ENCODE measurements at regions not wholly inside any gene's neighbourhood (a gene's known extent, or its start where the extent isn't known, plus 50 kb on each side); places are given as distances from the start of the nearest gene placed in this dataset.

GRCh38 chr4:10179957-10180602, 63.5 kb upstream of the WDR1 start:
- Histone ChIP-seq H3K27me3 (ENCODE audit: control insufficient read depth, insufficient read depth, low read length) (no peaks in the 10 kb centered on the region), H3K4me3 (ENCODE audit: low read depth, low read length) (no peak overlapping the region), H3K36me3 (ENCODE audit: control insufficient read depth, insufficient read depth, low read length) (no peaks in the 10 kb centered on the region)
- TF ChIP-seq CTCF (IDR thresholded peaks at IDR 0.05; ENCODE audit: insufficient read depth, low read depth, low read length): no peak
- CTCF ChIA-PET: no interaction called here
- peak; percentile 54 for DNase-seq (ENCODE audit: low read depth)
- POLR2A ChIA-PET: no interaction called here

- ChIA-PET CTCF (interaction anchor here (0.8 kb wide), 1 partner anchor 74 kb away, joined by 3 read pairs; no protein-coding TSS in a partner anchor), POLR2A (no interaction called here)
- Histone ChIP-seq H3K27me3 (ENCODE audit: control insufficient read depth, insufficient read depth, low read length) (no peaks in the 10 kb centered on the region), H3K4me3 (ENCODE audit: low read depth, low read length) (no peak overlapping the region), H3K36me3 (ENCODE audit: control insufficient read depth, insufficient read depth, low read length) (no peaks in the 10 kb centered on the region)
- DNase-seq (ENCODE audit: low read depth): no peak
- no peak for TF ChIP-seq CTCF (IDR thresholded peaks at IDR 0.05; ENCODE audit: insufficient read depth, low read depth, low read length)
Measured at GRCh38 chr4:10178763-10179162, 62.2 kb upstream of the WDR1 start.

GRCh38 chr4:10175626-10176025, 59.0 kb upstream of the WDR1 start:
- DNase-seq (ENCODE audit: low read depth): no peak
- POLR2A ChIA-PET: no interaction called here

GRCh38 chr4:10173754-10174749, 57.5 kb upstream of the WDR1 start:
- POLR2A ChIA-PET: interaction anchor here (0.6 to 0.7 kb wide), 2 partner anchors 57 to 229 kb away, joined by 3 read pairs; partner anchors contain the start of gene WDR1
- DNase-seq (ENCODE audit: low read depth): no peak
- Histone ChIP-seq H3K27me3 (ENCODE audit: control insufficient read depth, insufficient read depth, low read length) (no peaks in the 10 kb centered on the region), H3K36me3 (ENCODE audit: control insufficient read depth, insufficient read depth, low read length) (no peaks in the 10 kb centered on the region), H3K4me3 (ENCODE audit: low read depth, low read length) (no peak overlapping the region)
- CTCF ChIA-PET: interaction anchor here (0.6 to 8.9 kb wide), 5 partner anchors 10 to 230 kb away, joined by 3 to 67 read pairs (median 11); no protein-coding TSS in a partner anchor
- TF ChIP-seq CTCF (IDR thresholded peaks at IDR 0.05; ENCODE audit: insufficient read depth, low read depth, low read length): no peak

More at GRCh38 chr4:10175626-10176025, 59.0 kb upstream of the WDR1 start:
- no peak for TF ChIP-seq CTCF (IDR thresholded peaks at IDR 0.05; ENCODE audit: insufficient read depth, low read depth, low read length)
- no peak overlapping the region for H3K4me3 ChIP-seq (ENCODE audit: low read depth, low read length)
- H3K36me3 ChIP-seq (ENCODE audit: control insufficient read depth, insufficient read depth, low read length): no peaks in the 10 kb centered on the region
- H3K27me3 ChIP-seq (ENCODE audit: control insufficient read depth, insufficient read depth, low read length): no peaks in the 10 kb centered on the region
- CTCF ChIA-PET: interaction anchor here (1.9 to 8.9 kb wide), 3 partner anchors 11 to 228 kb away, joined by 8 to 67 read pairs (median 30); no protein-coding TSS in a partner anchor
